H9 (cell line): ENCODE measurements at regions not wholly inside any gene's neighbourhood (a gene's known extent, or its start where the extent isn't known, plus 50 kb on each side); places are given as distances from the start of the nearest gene placed in this dataset.

ENCODE experiments used
- DNase-seq: peaks from one replicate; pipeline ENCODE4 v3.0.0-alpha.2; 2017
- H2AFZ ChIP-seq: one replicate; pipeline ENCODE4 v1.6.1; 2013; ENCODE audit warnings: mild to moderate bottlenecking, low read length, control low read depth, moderate library complexity
- H2AK5ac ChIP-seq: 2 replicates; pipeline ENCODE4 v1.6.1; 2013; ENCODE audit warnings: low read length, control low read depth, mixed read lengths; ENCODE audit not compliant: insufficient read length
- H2BK120ac ChIP-seq: one replicate; pipeline ENCODE4 v1.6.1; 2013; ENCODE audit warnings: low read depth, mild to moderate bottlenecking, low read length, control low read depth, inconsistent platforms; ENCODE audit not compliant: poor library complexity, severe bottlenecking
- H2BK12ac ChIP-seq: 2 replicates; pipeline ENCODE4 v1.6.1; 2013; ENCODE audit warnings: low read length, control low read depth, mixed read lengths, low read depth; ENCODE audit not compliant: insufficient read length
- H2BK15ac ChIP-seq: 2 replicates; pipeline ENCODE4 v1.6.1; 2013; ENCODE audit warnings: low read depth, low read length, control low read depth
- H2BK20ac ChIP-seq: one replicate; pipeline ENCODE4 v1.6.1; 2013; ENCODE audit warnings: low read depth, mild to moderate bottlenecking, low read length, control low read depth, inconsistent platforms; ENCODE audit not compliant: poor library complexity, severe bottlenecking
- H2BK5ac ChIP-seq: 2 replicates; pipeline ENCODE4 v1.6.1; 2013; ENCODE audit warnings: low read length, control low read depth, mixed read lengths; ENCODE audit not compliant: insufficient read length
- H3K14ac ChIP-seq: 2 replicates; pipeline ENCODE4 v1.6.1; 2013; ENCODE audit warnings: low read length, control low read depth; ENCODE audit not compliant: insufficient read depth
- H3K18ac ChIP-seq: 2 replicates; pipeline ENCODE4 v1.6.1; 2013; ENCODE audit warnings: low read depth, mild to moderate bottlenecking, mixed read lengths, low read length, control low read depth; ENCODE audit not compliant: insufficient read length
- H3K23ac ChIP-seq: 2 replicates; pipeline ENCODE4 v1.6.1; 2013; ENCODE audit warnings: low read length, control low read depth, mixed read lengths, low read depth; ENCODE audit not compliant: insufficient read length
- H3K23me2 ChIP-seq: 2 replicates; pipeline ENCODE4 v1.6.1; 2013; ENCODE audit warnings: low read depth, mild to moderate bottlenecking, mixed read lengths, low read length, control low read depth; ENCODE audit not compliant: insufficient read length, poor library complexity, severe bottlenecking
- H3K27ac ChIP-seq: 2 replicates; pipeline ENCODE4 v1.5.1; 2013; ENCODE audit warnings: low read length, control low read depth, mixed read lengths, low read depth; ENCODE audit not compliant: insufficient read length
- H3K27me3 ChIP-seq: 2 replicates; pipeline ENCODE4 v1.6.1; 2013; ENCODE audit warnings: low read length, control low read depth, inconsistent platforms; ENCODE audit not compliant: insufficient read depth
- H3K4ac ChIP-seq: 2 replicates; pipeline ENCODE4 v1.6.1; 2013; ENCODE audit warnings: low read depth, mild to moderate bottlenecking, control low read depth, inconsistent platforms, low read length, moderate library complexity
- H3K4me1 ChIP-seq: 2 replicates; pipeline ENCODE4 v1.6.1; 2013; ENCODE audit warnings: low read length, control low read depth, inconsistent platforms; ENCODE audit not compliant: insufficient read depth
- H3K4me2 ChIP-seq: 2 replicates; pipeline ENCODE4 v1.6.1; 2013; ENCODE audit warnings: low read length, control low read depth, mixed read lengths; ENCODE audit not compliant: insufficient read length, insufficient read depth
- H3K56ac ChIP-seq: 2 replicates; pipeline ENCODE4 v1.6.1; 2013; ENCODE audit warnings: low read depth, mild to moderate bottlenecking, mixed read lengths, low read length, control low read depth; ENCODE audit not compliant: insufficient read length
- H3K79me1 ChIP-seq: 2 replicates; pipeline ENCODE4 v1.6.1; 2013; ENCODE audit warnings: low read depth, mild to moderate bottlenecking, moderate library complexity, low read length, control low read depth, inconsistent platforms; ENCODE audit not compliant: insufficient read depth, poor library complexity, severe bottlenecking
- H3K79me2 ChIP-seq: 2 replicates; pipeline ENCODE4 v1.6.1; 2013; ENCODE audit warnings: low read length, control low read depth, inconsistent platforms; ENCODE audit not compliant: insufficient read depth
- H3K9ac ChIP-seq: 2 replicates; pipeline ENCODE4 v1.6.1; 2013; ENCODE audit warnings: low read length, control low read depth, mixed read lengths; ENCODE audit not compliant: insufficient read length; ENCODE audit errors: extremely low read depth
- H3K9me3 ChIP-seq: one replicate; pipeline ENCODE4 v1.6.1; 2013; ENCODE audit warnings: low read depth, low read length, inconsistent platforms; ENCODE audit not compliant: control insufficient read depth
- H3T11ph ChIP-seq: one replicate; pipeline ENCODE4 v1.6.1; 2013; ENCODE audit warnings: mild to moderate bottlenecking, low read length, control low read depth, inconsistent platforms
- H4K20me1 ChIP-seq: one replicate; pipeline ENCODE4 v1.6.1; 2013; ENCODE audit not compliant: control insufficient read depth, insufficient read length, insufficient read depth
- H4K5ac ChIP-seq: 2 replicates; pipeline ENCODE4 v1.6.1; 2013; ENCODE audit warnings: low read depth, mild to moderate bottlenecking, mixed read lengths, low read length, control low read depth; ENCODE audit not compliant: insufficient read length
- H4K8ac ChIP-seq: replicated peaks from 2 replicates; pipeline ENCODE4 v1.6.1; 2013; ENCODE audit warnings: low read length, control low read depth, mixed read lengths, low read depth; ENCODE audit not compliant: insufficient read length
- H4K91ac ChIP-seq: 2 replicates; pipeline ENCODE4 v1.6.1; 2013; ENCODE audit warnings: low read depth, mild to moderate bottlenecking, moderate library complexity, mixed read lengths, low read length, control low read depth; ENCODE audit not compliant: insufficient read length
- H3K27ac Mint-ChIP-seq, 3 experiments: 2 replicates in 2 of 3; 3 replicates in 1 of 3; pipeline ENCODE4 v1.8.0; 2020 to 2021; ENCODE audit warnings: mixed read lengths in 3 of 3, mild to moderate bottlenecking in 1 of 3, moderate library complexity in 1 of 3
- H3K27me3 Mint-ChIP-seq: 2 replicates; pipeline ENCODE4 v1.8.0; 2021; ENCODE audit warnings: low read depth, mild to moderate bottlenecking, moderate library complexity, mixed read lengths
- H3K36me3 Mint-ChIP-seq, 3 experiments: 2 replicates in 2 of 3; 3 replicates in 1 of 3; pipeline ENCODE4 v1.8.0; 2020 to 2021; ENCODE audit warnings: low read depth in 3 of 3, mixed read lengths in 3 of 3; ENCODE audit not compliant: insufficient read depth in 1 of 3
- H3K4me1 Mint-ChIP-seq, 2 experiments: 2 replicates each; pipeline ENCODE4 v1.8.0; 2020; ENCODE audit warnings: mixed read lengths in 2 of 2
- H3K4me3 Mint-ChIP-seq, 2 experiments: 2 replicates in 1 of 2; 3 replicates in 1 of 2; pipeline ENCODE4 v1.8.0; 2020 to 2021; ENCODE audit warnings: mild to moderate bottlenecking in 2 of 2, mixed read lengths in 2 of 2, moderate library complexity in 1 of 2
- H3K9me3 Mint-ChIP-seq, 2 experiments: 2 replicates in 1 of 2; 3 replicates in 1 of 2; pipeline ENCODE4 v1.8.0; 2020; ENCODE audit warnings: mild to moderate bottlenecking in 2 of 2, mixed read lengths in 2 of 2, moderate library complexity in 1 of 2
- CTCF ChIP-seq: fragments of 200-600 bp; sonication (generic); conservative IDR thresholded peaks from 3 replicates; pipeline ENCODE4 v1.8.0; 2021; ENCODE audit warnings: antibody characterized with exemption, mild to moderate bottlenecking
- WGBS: extraction: QIAGEN DNeasy Blood & Tissue Kit; methylation state at CpG from one replicate; pipeline ENCODE4 v1.1.7; 2013; ENCODE audit warnings: missing lambda C conversion rate, low lambda C conversion rate, mixed read lengths; ENCODE audit not compliant: insufficient read length; ENCODE audit errors: extremely low coverage; 5-methylcytosine and 5-hydroxymethylcytosine counted together

GRCh38 chr2:151553-152334 lies 105.4 kb upstream of the FAM110C start:
- H2BK15ac ChIP-seq: no peak overlapping the region
- no peak overlapping the region for H2BK20ac ChIP-seq
- DNase-seq: peak; percentile 42
- peak overlapping the region; percentile 25 for H3K4me2 ChIP-seq
- no peak overlapping the region for H2AFZ ChIP-seq
- H3K23me2 ChIP-seq: no peaks in the 10 kb centered on the region
- no peak for TF ChIP-seq CTCF
- H3K27ac ChIP-seq: peak overlapping the region; percentile 99
- H3K79me2 ChIP-seq: no peaks in the 10 kb centered on the region
- H2BK5ac ChIP-seq: peak overlapping the region; percentile 96
- H2AK5ac ChIP-seq: peak overlapping the region; percentile 36
- no peak overlapping the region for H3K4ac ChIP-seq
- no CpG with 5 or more reads among the region's 6 CpGs for WGBS
- H3K27me3 ChIP-seq: no peaks in the 10 kb centered on the region
- peaks cover 0 to 10% (median 8%) of the 10 kb centered on the region in 3 experiments; a peak in 3 of 7 replicates for H3K36me3 Mint-ChIP-seq
- peak overlapping the region; percentile 89 for H3K18ac ChIP-seq
- peaks cover 3% of the 10 kb centered on the region for H3K4me1 ChIP-seq
- H3K23ac ChIP-seq: no peak overlapping the region
- H2BK12ac ChIP-seq: peak overlapping the region; percentile 96
- H3K9me3 ChIP-seq: peaks cover 7% of the 10 kb centered on the region
- H3T11ph ChIP-seq: no peak overlapping the region
- peak overlapping the region; percentile 8 for H3K56ac ChIP-seq
- H4K8ac ChIP-seq: no peak overlapping the region
- peak overlapping the region; percentile 57 for H2BK120ac ChIP-seq
- H3K14ac ChIP-seq: peak overlapping the region; percentile 67; the same call in 1 of the 2 replicates
- H3K4me1 Mint-ChIP-seq: peaks cover 53 to 56% of the 10 kb centered on the region in 2 experiments
- peak overlapping the region; percentile 28 to 52 for H3K4me3 Mint-ChIP-seq
- H3K27ac Mint-ChIP-seq: peak overlapping the region; percentile 93 to 99 (median 99)
- peak overlapping the region; percentile 33 for H4K5ac ChIP-seq
- H4K91ac ChIP-seq: peak overlapping the region; percentile 53
- peaks cover under 1 to 10% of the 10 kb centered on the region in 2 experiments; a peak in 4 of 5 replicates for H3K9me3 Mint-ChIP-seq
- H3K9ac ChIP-seq: peak overlapping the region; percentile 30
- no peaks in the 10 kb centered on the region for H4K20me1 ChIP-seq
- no peaks in the 10 kb centered on the region for H3K79me1 ChIP-seq
- H3K27me3 Mint-ChIP-seq: no peaks in the 10 kb centered on the region
